NB4 (cell line): ENCODE measurements at regions not wholly inside any gene's neighbourhood (a gene's known extent, or its start where the extent isn't known, plus 50 kb on each side); places are given as distances from the start of the nearest gene placed in this dataset.
A peak's percentile ranks its signal among the peaks of the same experiment; 100 is the strongest.

Experiments
- DNase-seq: peaks from one replicate; pipeline ENCODE4 v3.0.0; 2010; ENCODE audit warnings: low read depth
- H3K4me3 ChIP-seq: one replicate; pipeline ENCODE4 v1.5.1; 2011; ENCODE audit warnings: mild to moderate bottlenecking, low read depth, low read length, moderate library complexity
- MYC ChIP-seq: IDR thresholded peaks from 2 replicates; pipeline ENCODE4 v1.6.1; 2011; ENCODE audit warnings: low read depth, low read length
- POLR2A ChIP-seq: IDR thresholded peaks from 2 replicates; pipeline ENCODE4 v1.6.1; 2011; ENCODE audit warnings: mild to moderate bottlenecking; ENCODE audit not compliant: insufficient read length; ENCODE audit errors: extremely low read depth
- TF ChIP-seq, protein P1 (sequence below): IDR thresholded peaks from one replicate; pipeline ENCODE4 v1.5.1; 2012; ENCODE audit warnings: low read depth, low read length
- TF ChIP-seq, protein P2 (sequence below): IDR thresholded peaks from 2 replicates; pipeline ENCODE4 v1.6.1; 2011; ENCODE audit warnings: low read depth, low read length

DNA sequence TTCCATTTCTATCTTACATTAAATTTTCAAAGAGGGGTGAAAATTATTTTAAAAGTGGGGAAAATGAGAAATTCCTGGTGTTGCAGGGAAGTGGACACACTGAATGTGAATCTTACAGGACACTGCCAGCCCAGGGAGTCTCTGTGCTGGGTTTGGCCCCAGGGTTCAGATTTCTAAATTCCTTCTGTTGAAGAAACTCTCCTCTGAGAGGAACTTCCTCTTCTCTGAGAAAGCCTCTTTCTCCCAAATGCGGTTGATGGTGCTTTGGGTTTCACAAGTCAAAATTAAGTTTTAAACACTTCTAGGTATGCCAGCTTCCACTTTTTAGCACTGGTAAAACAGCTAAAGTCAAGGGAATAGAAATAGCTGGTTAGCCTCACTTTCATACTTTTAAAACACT lies 317.9 kb upstream of the ITGA1 start:
- DNase-seq = peak; percentile 30
- H3K4me3 ChIP-seq = no peak overlapping the region
- no peak for TF ChIP-seq MYC

DNA sequence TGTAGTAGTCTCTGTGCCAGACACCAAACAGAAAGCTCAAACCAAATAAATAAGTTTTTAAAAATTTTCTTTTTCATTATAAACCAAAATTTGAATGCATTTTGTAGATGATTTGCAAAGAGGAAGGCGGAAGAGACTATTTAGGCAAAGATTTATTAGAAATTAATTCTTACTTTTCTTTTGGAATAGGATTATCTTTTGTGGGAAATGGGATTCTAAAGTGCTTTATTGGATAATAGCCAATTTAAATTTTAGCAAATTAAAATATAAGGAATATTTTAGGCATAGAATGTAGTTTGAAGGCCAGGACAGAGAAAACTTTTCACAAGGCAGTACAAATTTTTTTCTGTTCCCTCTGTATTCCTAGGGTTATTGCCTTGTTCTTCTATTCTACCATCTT lies 311.4 kb upstream of the ITGA1 start:
- H3K4me3 ChIP-seq = no peak overlapping the region
- DNase-seq = no peak
- TF ChIP-seq, protein P1, sequence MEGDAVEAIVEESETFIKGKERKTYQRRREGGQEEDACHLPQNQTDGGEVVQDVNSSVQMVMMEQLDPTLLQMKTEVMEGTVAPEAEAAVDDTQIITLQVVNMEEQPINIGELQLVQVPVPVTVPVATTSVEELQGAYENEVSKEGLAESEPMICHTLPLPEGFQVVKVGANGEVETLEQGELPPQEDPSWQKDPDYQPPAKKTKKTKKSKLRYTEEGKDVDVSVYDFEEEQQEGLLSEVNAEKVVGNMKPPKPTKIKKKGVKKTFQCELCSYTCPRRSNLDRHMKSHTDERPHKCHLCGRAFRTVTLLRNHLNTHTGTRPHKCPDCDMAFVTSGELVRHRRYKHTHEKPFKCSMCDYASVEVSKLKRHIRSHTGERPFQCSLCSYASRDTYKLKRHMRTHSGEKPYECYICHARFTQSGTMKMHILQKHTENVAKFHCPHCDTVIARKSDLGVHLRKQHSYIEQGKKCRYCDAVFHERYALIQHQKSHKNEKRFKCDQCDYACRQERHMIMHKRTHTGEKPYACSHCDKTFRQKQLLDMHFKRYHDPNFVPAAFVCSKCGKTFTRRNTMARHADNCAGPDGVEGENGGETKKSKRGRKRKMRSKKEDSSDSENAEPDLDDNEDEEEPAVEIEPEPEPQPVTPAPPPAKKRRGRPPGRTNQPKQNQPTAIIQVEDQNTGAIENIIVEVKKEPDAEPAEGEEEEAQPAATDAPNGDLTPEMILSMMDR = no peak
- TF ChIP-seq MYC (no peak), POLR2A (no peak)
- TF ChIP-seq, protein P2, sequence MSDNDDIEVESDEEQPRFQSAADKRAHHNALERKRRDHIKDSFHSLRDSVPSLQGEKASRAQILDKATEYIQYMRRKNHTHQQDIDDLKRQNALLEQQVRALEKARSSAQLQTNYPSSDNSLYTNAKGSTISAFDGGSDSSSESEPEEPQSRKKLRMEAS = no peak

DNA sequence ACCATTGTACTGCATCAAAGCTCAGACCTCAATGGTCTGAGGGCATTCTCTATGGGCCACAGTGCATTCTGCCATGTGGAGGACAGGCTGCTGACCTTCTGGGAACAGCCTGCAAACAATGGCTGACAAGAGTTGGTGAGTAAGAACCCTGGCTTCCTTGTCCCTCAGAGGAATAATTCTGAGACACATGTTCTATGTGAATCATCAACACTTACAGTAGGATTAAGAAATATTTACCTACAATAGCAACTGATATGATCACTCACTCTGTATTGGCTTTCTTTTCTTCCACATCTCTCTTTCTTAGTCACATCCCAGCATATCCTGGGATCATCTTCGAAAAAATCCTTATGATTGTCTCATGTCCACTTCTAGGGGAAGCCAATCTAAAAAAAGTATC lies 306.5 kb upstream of the ITGA1 start:
- TF ChIP-seq, protein P2 = no peak
- TF ChIP-seq MYC = no peak
- TF ChIP-seq POLR2A = no peak
- TF ChIP-seq, protein P1 = no peak
- H3K4me3 ChIP-seq = no peak overlapping the region
- DNase-seq = no peak

DNA sequence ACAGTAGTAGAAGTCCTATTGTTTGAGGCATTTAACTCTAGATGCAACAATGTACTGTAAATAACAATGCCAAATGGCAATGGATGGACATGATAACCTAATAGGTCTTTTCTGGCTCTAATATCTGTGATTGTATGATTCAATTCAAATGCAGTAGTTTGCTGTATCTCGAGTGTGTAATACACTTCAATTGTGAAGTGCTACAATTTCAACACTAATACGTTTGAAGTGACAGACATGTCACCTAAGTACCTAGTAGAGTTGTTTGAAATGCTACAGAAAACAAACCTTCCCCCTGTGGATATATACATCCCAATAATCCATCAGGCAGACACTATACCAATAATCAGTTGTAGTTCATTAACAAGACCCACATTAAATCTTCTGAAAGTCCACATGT lies 305.9 kb upstream of the ITGA1 start:
- H3K4me3 ChIP-seq = no peak overlapping the region
- no peak for DNase-seq
- TF ChIP-seq MYC (no peak), POLR2A (no peak)
- TF ChIP-seq, protein P1 = no peak
- TF ChIP-seq, protein P2 = no peak

DNA sequence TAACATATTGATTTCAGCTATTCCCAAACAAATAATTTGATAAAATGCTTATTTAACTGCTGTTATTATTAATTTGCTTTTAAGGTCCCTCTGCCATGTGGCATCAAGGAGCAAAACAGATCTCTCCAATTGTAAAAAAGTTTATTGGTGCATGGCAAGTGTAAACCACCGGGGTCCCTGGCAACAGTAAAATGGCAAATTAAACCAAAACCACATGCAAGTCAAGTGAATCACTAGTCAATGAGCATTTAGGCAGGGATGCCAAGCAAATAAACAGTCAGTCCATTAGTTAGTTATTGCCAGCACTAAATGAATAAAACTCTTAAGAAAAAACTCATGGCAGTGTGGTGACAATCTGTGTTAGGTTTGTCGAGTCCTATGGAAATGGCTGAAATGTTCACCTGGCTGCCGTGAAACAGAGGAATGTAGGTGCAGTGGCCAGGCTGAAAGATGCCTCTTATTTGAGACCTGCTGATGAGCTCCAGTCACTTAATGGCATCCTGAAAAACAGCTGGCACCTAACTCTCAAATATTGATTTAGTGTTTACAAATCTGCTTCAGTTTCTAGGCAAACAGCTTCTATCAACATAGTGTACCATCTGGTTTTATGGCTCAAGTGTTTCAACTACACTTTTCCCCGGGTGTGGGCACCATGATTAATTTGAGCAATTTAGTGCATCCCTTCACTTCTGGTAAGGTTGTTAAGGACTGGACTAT lies 296.5 kb upstream of the ITGA1 start:
- no peak overlapping the region for H3K4me3 ChIP-seq
- no peak for DNase-seq
- no peak for TF ChIP-seq MYC
- TF ChIP-seq, protein P1 = no peak
- TF ChIP-seq POLR2A = no peak
- TF ChIP-seq, protein P2 = no peak

DNA sequence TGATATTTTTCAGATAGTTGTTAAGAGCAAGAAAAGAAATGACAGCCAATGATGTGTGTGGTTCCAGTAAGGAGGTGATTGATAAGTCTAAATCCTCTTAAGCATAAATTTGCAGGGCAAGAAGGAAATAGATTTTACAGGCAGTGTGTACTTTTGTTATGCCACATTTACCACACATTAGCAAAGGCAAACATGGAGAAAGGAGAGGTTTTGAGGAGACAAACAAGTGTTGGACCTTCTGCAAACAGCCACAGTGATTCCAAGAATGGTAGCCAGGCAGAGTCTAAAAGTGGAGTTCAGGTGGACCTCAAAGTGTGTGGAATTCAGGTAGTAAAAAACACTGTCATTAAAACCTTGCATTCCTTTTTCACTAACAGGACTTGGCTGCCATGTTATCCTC lies 295.9 kb upstream of the ITGA1 start:
- TF ChIP-seq, protein P2 = no peak
- no peak for TF ChIP-seq POLR2A
- TF ChIP-seq, protein P1 = no peak
- no peak for TF ChIP-seq MYC
- DNase-seq = no peak
- no peak overlapping the region for H3K4me3 ChIP-seq
